ENCODE measurements at regions not wholly inside any gene's neighbourhood (a gene's known extent, or its start where the extent isn't known, plus 50 kb on each side); places are given as distances from the start of the nearest gene placed in this dataset.

DNA sequence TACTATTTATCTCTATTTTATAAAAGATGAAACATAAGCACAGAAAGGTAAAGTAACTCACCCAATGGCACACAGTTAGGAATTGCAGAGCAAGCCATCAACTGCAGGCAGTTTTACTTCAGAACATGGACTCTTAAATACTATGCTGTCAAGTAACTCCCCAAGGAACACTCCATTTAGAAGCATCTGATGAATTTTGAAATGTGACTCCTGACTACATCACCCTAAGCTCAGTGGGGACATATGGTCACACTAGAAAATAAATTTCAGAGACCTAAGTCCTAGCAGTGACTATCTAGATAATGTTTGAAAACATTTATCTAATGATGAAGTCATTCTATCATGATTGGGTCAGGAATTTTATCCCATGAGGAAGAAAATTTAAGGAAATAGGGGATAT lies 272.8 kb upstream of the ARRDC4 start:
- TF ChIP-seq, protein P1, sequence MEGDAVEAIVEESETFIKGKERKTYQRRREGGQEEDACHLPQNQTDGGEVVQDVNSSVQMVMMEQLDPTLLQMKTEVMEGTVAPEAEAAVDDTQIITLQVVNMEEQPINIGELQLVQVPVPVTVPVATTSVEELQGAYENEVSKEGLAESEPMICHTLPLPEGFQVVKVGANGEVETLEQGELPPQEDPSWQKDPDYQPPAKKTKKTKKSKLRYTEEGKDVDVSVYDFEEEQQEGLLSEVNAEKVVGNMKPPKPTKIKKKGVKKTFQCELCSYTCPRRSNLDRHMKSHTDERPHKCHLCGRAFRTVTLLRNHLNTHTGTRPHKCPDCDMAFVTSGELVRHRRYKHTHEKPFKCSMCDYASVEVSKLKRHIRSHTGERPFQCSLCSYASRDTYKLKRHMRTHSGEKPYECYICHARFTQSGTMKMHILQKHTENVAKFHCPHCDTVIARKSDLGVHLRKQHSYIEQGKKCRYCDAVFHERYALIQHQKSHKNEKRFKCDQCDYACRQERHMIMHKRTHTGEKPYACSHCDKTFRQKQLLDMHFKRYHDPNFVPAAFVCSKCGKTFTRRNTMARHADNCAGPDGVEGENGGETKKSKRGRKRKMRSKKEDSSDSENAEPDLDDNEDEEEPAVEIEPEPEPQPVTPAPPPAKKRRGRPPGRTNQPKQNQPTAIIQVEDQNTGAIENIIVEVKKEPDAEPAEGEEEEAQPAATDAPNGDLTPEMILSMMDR (IDR thresholded peaks at IDR 0.05; ENCODE audit: low read length), result no peak
- no peak for TF ChIP-seq EZH2phosphoT487 (IDR thresholded peaks at IDR 0.05; ENCODE audit: low read length)

All from MM.1S (cell line).